Heart left ventricle (tissue), 13 donors: ENCODE measurements at regions not wholly inside any gene's neighbourhood (a gene's known extent, or its start where the extent isn't known, plus 50 kb on each side); places are given as distances from the start of the nearest gene placed in this dataset.

ENCODE experiments used
- CTCF ChIP-seq, 12 donors: fragments of 200-600 bp; sonication (generic) in 4 of 12; IDR thresholded peaks; one replicate each; pipeline versions ENCODE4 v1.5.0 to v1.8.0; 2018 to 2022; ENCODE audit warnings: antibody characterized with exemption in 12 of 12, mild to moderate bottlenecking in 5 of 12
- POLR2A ChIP-seq, 2 donors: fragments of 450-650 bp; IDR thresholded peaks; one replicate each; pipeline ENCODE4 v1.6.1; 2017; ENCODE audit warnings: antibody characterized with exemption in 2 of 2, mild to moderate bottlenecking in 2 of 2, moderate library complexity in 2 of 2
- donor health status: ischemic (EF 13 %, LVEDD 7.1; RV severe dilation, severe dysfunction).
- donor health status: DM: no; HTN: yes; CAD: no.
- donor health status: DM: no; HTN: no; CAD: no.
- donor health status: ischemic (EF 25% LVEDD 6.9; RV normal size, moderate dysfunction).
- donor health status: ischemic (EF 25% LVEDD 5.7; RV mildly dilated, moderate dysfunction).
- donor health status: ischemic (EF 35%, LVEDD 5.7; RV mildly dilated, moderate dysfunction).
- donor health status: nonischemic (EF 11% LVEDD 7.7; RV severe dilation, severe dysfunction).
- donor health status: DM: yes; HTN: yes; CAD: no.
- donor health status: PGD.
- donor health status: ischemic (EF 29% LVEDD 5.4; RV normal size, mild dysfunction).
- donor health status: nonischemic (EF 23%, LVEDD 6.1; RV moderate dilation, normal function).

- TF ChIP-seq CTCF (IDR thresholded peaks at IDR 0.05): no peak
- TF ChIP-seq POLR2A (IDR thresholded peaks at IDR 0.05): no peak
These were observed 308.8 kb downstream of the BRINP2 start for GRCh38 chr1:177479600-177479999.
